ENCODE measurements at regions not wholly inside any gene's neighbourhood (a gene's known extent, or its start where the extent isn't known, plus 50 kb on each side); places are given as distances from the start of the nearest gene placed in this dataset.
"Not testable (repeated sequence)": the region's sequence is repeated elsewhere in the genome, so short reads cannot be mapped to it uniquely, and the experiment has no call there.

- TF ChIP-seq CTCF (IDR thresholded peaks at IDR 0.05; ENCODE audit: insufficient read depth, low read length); POLR2AphosphoS5 (IDR thresholded peaks at IDR 0.05; ENCODE audit: low read depth); GABPA (IDR thresholded peaks at IDR 0.05; ENCODE audit: low read depth); REST (IDR thresholded peaks at IDR 0.05; ENCODE audit: insufficient replicate concordance, low read depth); SPI1 (IDR thresholded peaks at IDR 0.05; ENCODE audit: borderline replicate concordance, low read depth): not testable (repeated sequence)
These were observed 1157.1 kb downstream of the NAALADL2 start for GRCh38 chr3:176016203-176016602.
